Activated CD4-positive, alpha-beta T cell treated with anti-CD3 and anti-CD28 coated beads for 4 hours (primary cell): ENCODE measurements at regions not wholly inside any gene's neighbourhood (a gene's known extent, or its start where the extent isn't known, plus 50 kb on each side); places are given as distances from the start of the nearest gene placed in this dataset.
"Not testable (repeated sequence)": the region's sequence is repeated elsewhere in the genome, so short reads cannot be mapped to it uniquely, and the experiment has no call there.

Source experiments
- DNase-seq, 2 donors: peaks; one replicate each; pipeline ENCODE4 v3.0.0-alpha.2; 2020

GRCh38 chrX:47302396-47302795 lies 68.0 kb upstream of the ZNF157 start:
- DNase-seq = no peak

GRCh38 chrX:47306471-47307023 lies 63.8 kb upstream of the ZNF157 start:
- DNase-seq = not testable (repeated sequence)

- DNase-seq = peak; percentile 30 to 42
Observed at GRCh38 chrX:47311932-47312774, 58.2 kb upstream of the ZNF157 start.

GRCh38 chrX:47313056-47313455 lies 57.3 kb upstream of the ZNF157 start:
- DNase-seq = no peak

- DNase-seq = no peak
Observed at GRCh38 chrX:47316276-47317025, 53.9 kb upstream of the ZNF157 start.
